Panc1 (cell line): ENCODE measurements at regions not wholly inside any gene's neighbourhood (a gene's known extent, or its start where the extent isn't known, plus 50 kb on each side); places are given as distances from the start of the nearest gene placed in this dataset.

Experiments used
- ATAC-seq: fragments of 200-7000 bp; cut with Tn5 transposase; 2 replicates; pipeline ENCODE4 v1.9.1; 2020; ENCODE audit warnings: mild to moderate bottlenecking, moderate library complexity
- BruUV-seq: library from RNA; stranded (reverse); fragments of 400-500 nt; replicated peaks from 2 replicates; lab custom pipeline; 2021; lab: Mats Ljungman, UMichigan
- CTCF ChIA-PET: fragments of 300-600 bp; sonication (Branson Sonifier 250); formaldehyde crosslinking; loops from one replicate; lab custom pipeline; 2022; ENCODE audit warnings: antibody characterized with exemption; lab: Charles Lee
- POLR2A ChIA-PET: fragments of 300-600 bp; sonication (Branson Sonifier 250); formaldehyde crosslinking; loops from one replicate; lab custom pipeline; 2022; ENCODE audit warnings: antibody characterized with exemption; lab: Charles Lee
- DNase-seq: peaks from one replicate; pipeline ENCODE4 v3.0.0-alpha.2; 2010; ENCODE audit warnings: low read depth, low spot score
- H3K27ac ChIP-seq: 2 replicates; pipeline ENCODE4 v1.5.1; 2011; ENCODE audit warnings: mild to moderate bottlenecking, low read length, inconsistent platforms
- H3K27me3 ChIP-seq: fragments of 200-500 bp; sonication (Bioruptor generic); 2 replicates; pipeline ENCODE4 v1.6.0; 2014; ENCODE audit warnings: low read length, inconsistent platforms; ENCODE audit not compliant: control insufficient read depth, insufficient read depth
- H3K36me3 ChIP-seq: fragments of 200-500 bp; sonication (Bioruptor generic); 2 replicates; pipeline ENCODE4 v1.5.1; 2014; ENCODE audit warnings: inconsistent platforms, mild to moderate bottlenecking, low read length, moderate library complexity; ENCODE audit not compliant: control insufficient read depth, insufficient read depth
- H3K4me1 ChIP-seq: 2 replicates; pipeline ENCODE4 v1.5.1; 2011; ENCODE audit warnings: inconsistent platforms, mild to moderate bottlenecking, low read length, moderate library complexity; ENCODE audit not compliant: control insufficient read depth, insufficient read depth
- H3K4me3 ChIP-seq, 2 experiments: 2 replicates each; pipeline ENCODE4 v1.5.1; 2011 to 2012; ENCODE audit warnings: low read depth in 2 of 2, low read length in 2 of 2, mild to moderate bottlenecking in 2 of 2, inconsistent platforms in 1 of 2, moderate library complexity in 1 of 2
- H3K9me3 ChIP-seq: fragments of 200-500 bp; sonication (Bioruptor generic); 2 replicates; pipeline ENCODE4 v1.5.1; 2014; ENCODE audit warnings: low read depth, mild to moderate bottlenecking, inconsistent platforms, low read length, moderate library complexity; ENCODE audit not compliant: control insufficient read depth, insufficient read depth
- CTCF ChIP-seq: fragments of 450-650 bp; IDR thresholded peaks from 2 replicates; pipeline ENCODE4 v1.5.1; 2017; ENCODE audit warnings: mild to moderate bottlenecking
- POLR2AphosphoS5 ChIP-seq: IDR thresholded peaks from 2 replicates; pipeline ENCODE4 v1.6.1; 2012; ENCODE audit warnings: mild to moderate bottlenecking, low read depth, low read length, moderate library complexity
- REST ChIP-seq, 2 experiments: IDR thresholded peaks; 2 replicates each; pipeline ENCODE4 v1.6.1; 2011 to 2012; ENCODE audit warnings: low read depth in 2 of 2, control low read depth in 1 of 2, low read length in 1 of 2, mild to moderate bottlenecking in 1 of 2, moderate library complexity in 1 of 2; ENCODE audit not compliant: insufficient read depth in 1 of 2
- SIN3A ChIP-seq: IDR thresholded peaks from 2 replicates; pipeline ENCODE4 v1.6.1; 2012; ENCODE audit warnings: low read depth, mild to moderate bottlenecking, low read length, moderate library complexity, borderline replicate concordance; ENCODE audit not compliant: insufficient read depth
- TCF7L2 ChIP-seq: IDR thresholded peaks from 2 replicates; pipeline ENCODE4 v1.6.1; 2011; ENCODE audit warnings: mild to moderate bottlenecking, low read depth, low read length, inconsistent platforms
- in situ Hi-C: cut with HindIII; loops from 2 replicates; pipeline ENCODE4 v1.10.0; 2016; ENCODE audit warnings: low sequenced_read_pairs, low pct_unique_long_range_greater_than_20kb
- intact Hi-C: fragments of 100-400 bp; cut with micrococcal nuclease; formaldehyde crosslinking; loops from one replicate; pipeline ENCODE4 v1.10.0; 2022; ENCODE audit not compliant: unreplicated experiment

- H3K27ac ChIP-seq: no peak overlapping the region
- ATAC-seq: no peak
- peaks cover 21% of the 10 kb centered on the region for H3K27me3 ChIP-seq
- BruUV-seq: no TSS peak
- in situ Hi-C loops: no loop called here
- no peaks in the 10 kb centered on the region for H3K4me1 ChIP-seq
- ChIA-PET CTCF (no interaction called here), POLR2A (no interaction called here)
- H3K9me3 ChIP-seq: no peaks in the 10 kb centered on the region
- H3K4me3 ChIP-seq: no peak overlapping the region
- no peak for TF ChIP-seq CTCF
- TF ChIP-seq TCF7L2: no peak
- no peak for TF ChIP-seq POLR2AphosphoS5
- no peak for TF ChIP-seq SIN3A
- no peak for TF ChIP-seq REST (IDR thresholded peaks at IDR 0.05; ENCODE audit: insufficient read depth in 1 of 2, low read depth in 2 of 2, low read length in 1 of 2)
- no peaks in the 10 kb centered on the region for H3K36me3 ChIP-seq
- intact Hi-C loops: no loop called here
- no peak for DNase-seq
Measured at GRCh38 chr17:34456121-34456520, 93.1 kb upstream of the CCL1 start.

DNA sequence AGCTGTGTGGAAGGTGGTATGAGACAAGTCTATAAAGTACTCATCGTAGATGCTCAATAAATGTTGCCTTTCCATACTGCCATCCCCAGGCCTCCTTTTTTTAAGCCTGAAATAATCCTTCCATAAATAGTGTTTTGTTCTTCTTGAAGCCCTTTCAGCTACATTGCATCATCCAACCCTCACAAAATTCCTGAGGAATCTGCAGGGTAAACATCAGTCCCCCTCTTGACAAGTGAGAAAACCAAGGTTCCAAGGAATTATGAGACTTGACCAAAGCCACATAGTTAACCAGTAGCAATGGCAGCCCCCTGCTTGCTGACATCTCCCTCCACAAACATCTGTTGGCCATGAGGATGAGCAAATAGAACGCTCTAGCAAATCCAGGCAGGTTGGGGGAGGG lies 89.7 kb upstream of the CCL1 start:
- no peaks in the 10 kb centered on the region for H3K4me1 ChIP-seq
- peaks cover 22% of the 10 kb centered on the region for H3K27me3 ChIP-seq
- ChIA-PET POLR2A (no interaction called here), CTCF (no interaction called here)
- H3K9me3 ChIP-seq: no peaks in the 10 kb centered on the region
- intact Hi-C loops: no loop called here
- ATAC-seq (no peak), DNase-seq (no peak)
- no peak overlapping the region for H3K27ac ChIP-seq
- no TSS peak for BruUV-seq
- in situ Hi-C loops: no loop called here
- H3K36me3 ChIP-seq: no peaks in the 10 kb centered on the region
- no peak overlapping the region for H3K4me3 ChIP-seq
- TF ChIP-seq TCF7L2 (no peak), CTCF (no peak), REST (IDR thresholded peaks at IDR 0.05; ENCODE audit: insufficient read depth in 1 of 2, low read depth in 2 of 2, low read length in 1 of 2) (no peak), POLR2AphosphoS5 (no peak), SIN3A (no peak)
